HepG2 (cell line): ENCODE measurements at regions not wholly inside any gene's neighbourhood (a gene's known extent, or its start where the extent isn't known, plus 50 kb on each side); places are given as distances from the start of the nearest gene placed in this dataset.

Experiments used
- ATF3 ChIP-seq: sonication (generic); formaldehyde crosslinking; IDR thresholded peaks from 2 replicates; pipeline ENCODE4 v1.4.0; 2020; ENCODE audit warnings: missing genetic modification reagents
- FLYWCH1 ChIP-seq: sonication (generic); formaldehyde crosslinking; IDR thresholded peaks from 2 replicates; pipeline ENCODE4 v1.8.1; 2023; ENCODE audit warnings: mild to moderate bottlenecking, missing genetic modification reagents
- FOXA3 ChIP-seq: IDR thresholded peaks from 2 replicates; pipeline ENCODE4 v1.6.1; 2016; ENCODE audit warnings: missing genetic modification reagents, missing compliant biosample characterization
- MXI1 ChIP-seq: IDR thresholded peaks from 3 replicates; pipeline ENCODE4 v1.6.1; 2012; ENCODE audit warnings: low read depth, low read length, inconsistent platforms, borderline replicate concordance
- MZF1 ChIP-seq: sonication (generic); formaldehyde crosslinking; IDR thresholded peaks from 2 replicates; pipeline ENCODE4 v1.8.1; 2023; ENCODE audit warnings: mild to moderate bottlenecking, missing genetic modification reagents, borderline replicate concordance
- PBX3 ChIP-seq: sonication (generic); formaldehyde crosslinking; IDR thresholded peaks from 2 replicates; pipeline ENCODE4 v1.8.1; 2023; ENCODE audit warnings: missing genetic modification reagents, inconsistent platforms, borderline replicate concordance
- ZBTB7B ChIP-seq: sonication (generic); formaldehyde crosslinking; IDR thresholded peaks from 2 replicates; pipeline ENCODE4 v1.4.0; 2020; ENCODE audit warnings: missing genetic modification reagents
- ZSCAN12 ChIP-seq: sonication (generic); formaldehyde crosslinking; IDR thresholded peaks from 2 replicates; pipeline ENCODE4 v1.9.0; 2021; ENCODE audit warnings: mild to moderate bottlenecking, missing genetic modification reagents
- TF ChIP-seq, protein P1 (sequence below): sonication (generic); formaldehyde crosslinking; IDR thresholded peaks from 2 replicates; pipeline ENCODE4 v1.4.0; 2020; ENCODE audit warnings: mild to moderate bottlenecking, missing genetic modification reagents
- TF ChIP-seq, protein P2 (sequence below), 2 experiments: fragments of 450-650 bp in 1 of 2; sonication (generic) in 1 of 2; formaldehyde crosslinking; IDR thresholded peaks; 2 replicates each; pipeline versions ENCODE4 v1.5.0 to v1.8.0; 2020 to 2022; ENCODE audit warnings: mild to moderate bottlenecking in 1 of 2, missing genetic modification reagents in 1 of 2
- TF ChIP-seq, protein P3 (sequence below): sonication (generic); formaldehyde crosslinking; IDR thresholded peaks from 2 replicates; pipeline ENCODE4 v1.4.0; 2020; ENCODE audit warnings: mild to moderate bottlenecking, missing genetic modification reagents, borderline replicate concordance

GRCh38 chr1:221834698-221835513 is 93.0 kb upstream of the DUSP10 start (continued):
- no peak for TF ChIP-seq FLYWCH1 (CRISPR knock-in tag)
- no peak for TF ChIP-seq ZSCAN12 (CRISPR knock-in tag)
- TF ChIP-seq, protein P1, sequence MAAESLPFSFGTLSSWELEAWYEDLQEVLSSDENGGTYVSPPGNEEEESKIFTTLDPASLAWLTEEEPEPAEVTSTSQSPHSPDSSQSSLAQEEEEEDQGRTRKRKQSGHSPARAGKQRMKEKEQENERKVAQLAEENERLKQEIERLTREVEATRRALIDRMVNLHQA (CRISPR knock-in tag): no peak
- TF ChIP-seq MZF1: no peak
- TF ChIP-seq, protein P2, sequence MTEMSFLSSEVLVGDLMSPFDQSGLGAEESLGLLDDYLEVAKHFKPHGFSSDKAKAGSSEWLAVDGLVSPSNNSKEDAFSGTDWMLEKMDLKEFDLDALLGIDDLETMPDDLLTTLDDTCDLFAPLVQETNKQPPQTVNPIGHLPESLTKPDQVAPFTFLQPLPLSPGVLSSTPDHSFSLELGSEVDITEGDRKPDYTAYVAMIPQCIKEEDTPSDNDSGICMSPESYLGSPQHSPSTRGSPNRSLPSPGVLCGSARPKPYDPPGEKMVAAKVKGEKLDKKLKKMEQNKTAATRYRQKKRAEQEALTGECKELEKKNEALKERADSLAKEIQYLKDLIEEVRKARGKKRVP (CRISPR knock-in tag; IDR thresholded peaks at IDR 0.05): peak in 1 of 2 experiments; percentile 55; a peak in 1 of 4 replicates
- TF ChIP-seq ATF3: no peak
- TF ChIP-seq, protein P3, sequence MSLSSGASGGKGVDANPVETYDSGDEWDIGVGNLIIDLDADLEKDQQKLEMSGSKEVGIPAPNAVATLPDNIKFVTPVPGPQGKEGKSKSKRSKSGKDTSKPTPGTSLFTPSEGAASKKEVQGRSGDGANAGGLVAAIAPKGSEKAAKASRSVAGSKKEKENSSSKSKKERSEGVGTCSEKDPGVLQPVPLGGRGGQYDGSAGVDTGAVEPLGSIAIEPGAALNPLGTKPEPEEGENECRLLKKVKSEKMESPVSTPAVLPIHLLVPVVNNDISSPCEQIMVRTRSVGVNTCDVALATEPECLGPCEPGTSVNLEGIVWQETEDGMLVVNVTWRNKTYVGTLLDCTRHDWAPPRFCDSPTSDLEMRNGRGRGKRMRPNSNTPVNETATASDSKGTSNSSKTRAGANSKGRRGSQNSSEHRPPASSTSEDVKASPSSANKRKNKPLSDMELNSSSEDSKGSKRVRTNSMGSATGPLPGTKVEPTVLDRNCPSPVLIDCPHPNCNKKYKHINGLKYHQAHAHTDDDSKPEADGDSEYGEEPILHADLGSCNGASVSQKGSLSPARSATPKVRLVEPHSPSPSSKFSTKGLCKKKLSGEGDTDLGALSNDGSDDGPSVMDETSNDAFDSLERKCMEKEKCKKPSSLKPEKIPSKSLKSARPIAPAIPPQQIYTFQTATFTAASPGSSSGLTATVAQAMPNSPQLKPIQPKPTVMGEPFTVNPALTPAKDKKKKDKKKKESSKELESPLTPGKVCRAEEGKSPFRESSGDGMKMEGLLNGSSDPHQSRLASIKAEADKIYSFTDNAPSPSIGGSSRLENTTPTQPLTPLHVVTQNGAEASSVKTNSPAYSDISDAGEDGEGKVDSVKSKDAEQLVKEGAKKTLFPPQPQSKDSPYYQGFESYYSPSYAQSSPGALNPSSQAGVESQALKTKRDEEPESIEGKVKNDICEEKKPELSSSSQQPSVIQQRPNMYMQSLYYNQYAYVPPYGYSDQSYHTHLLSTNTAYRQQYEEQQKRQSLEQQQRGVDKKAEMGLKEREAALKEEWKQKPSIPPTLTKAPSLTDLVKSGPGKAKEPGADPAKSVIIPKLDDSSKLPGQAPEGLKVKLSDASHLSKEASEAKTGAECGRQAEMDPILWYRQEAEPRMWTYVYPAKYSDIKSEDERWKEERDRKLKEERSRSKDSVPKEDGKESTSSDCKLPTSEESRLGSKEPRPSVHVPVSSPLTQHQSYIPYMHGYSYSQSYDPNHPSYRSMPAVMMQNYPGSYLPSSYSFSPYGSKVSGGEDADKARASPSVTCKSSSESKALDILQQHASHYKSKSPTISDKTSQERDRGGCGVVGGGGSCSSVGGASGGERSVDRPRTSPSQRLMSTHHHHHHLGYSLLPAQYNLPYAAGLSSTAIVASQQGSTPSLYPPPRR: no peak
- TF ChIP-seq MXI1: no peak
- peak; percentile 81; the same call in 1 of the 2 replicates for TF ChIP-seq FOXA3
- TF ChIP-seq PBX3 (CRISPR knock-in tag): no peak
- TF ChIP-seq ZBTB7B (CRISPR knock-in tag): no peak
